NOMO-1 treated with dmso at 0.1 percent for 144 hours (cell line): ENCODE measurements at regions not wholly inside any gene's neighbourhood (a gene's known extent, or its start where the extent isn't known, plus 50 kb on each side); places are given as distances from the start of the nearest gene placed in this dataset.

Experiments used
- DNase-seq: peaks from one replicate; lab custom pipeline; 2025; ENCODE audit not compliant: unreplicated experiment; lab: John Stamatoyannopoulos, UW

DNA sequence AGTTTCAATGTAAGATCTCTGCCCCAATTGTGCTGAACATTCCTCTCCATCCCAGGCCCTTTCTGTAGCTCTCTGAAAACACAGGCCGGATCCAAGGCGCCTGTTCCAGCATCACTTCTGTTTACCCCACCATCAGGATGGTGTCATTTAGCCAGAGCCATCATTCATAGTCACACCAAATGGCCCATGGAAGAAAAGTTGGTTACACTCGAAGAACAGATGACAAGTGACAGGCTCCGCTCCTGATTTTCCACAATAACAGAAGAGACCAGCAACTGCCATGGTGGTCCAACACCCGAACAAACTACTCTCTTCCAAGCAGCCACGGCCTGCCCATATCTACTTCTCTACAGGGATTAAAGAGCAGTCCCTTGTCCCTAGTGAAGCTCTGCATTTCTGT, 59.9 kb upstream of the PROX1 start:
- DNase-seq = no peak

DNA sequence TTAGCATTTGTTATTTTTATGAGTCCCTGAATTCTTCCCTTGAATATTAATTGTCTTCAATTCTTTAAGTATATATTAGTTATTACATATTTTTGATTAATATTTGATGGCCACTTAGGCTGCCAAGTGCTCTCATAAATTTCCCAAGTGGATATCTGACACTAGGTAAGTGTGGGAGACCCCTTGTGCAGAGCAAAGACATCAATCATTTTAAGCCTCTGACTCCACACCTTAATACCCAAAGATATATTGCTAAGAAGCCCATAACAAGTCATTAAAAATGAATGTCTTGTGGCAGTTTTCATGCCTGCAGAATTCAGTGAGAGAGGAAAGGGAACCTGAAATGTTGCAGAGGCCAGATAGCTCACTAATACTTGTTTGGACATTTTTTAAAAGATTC, 58.4 kb upstream of the PROX1 start:
- no peak for DNase-seq

GRCh38 chr1:213931836-213932235, 55.9 kb upstream of the PROX1 start:
- no peak for DNase-seq

- no peak for DNase-seq
Measured at GRCh38 chr1:213933336-213933735, 54.4 kb upstream of the PROX1 start.

GRCh38 chr1:213934649-213935048, 53.1 kb upstream of the PROX1 start:
- DNase-seq = no peak

DNA sequence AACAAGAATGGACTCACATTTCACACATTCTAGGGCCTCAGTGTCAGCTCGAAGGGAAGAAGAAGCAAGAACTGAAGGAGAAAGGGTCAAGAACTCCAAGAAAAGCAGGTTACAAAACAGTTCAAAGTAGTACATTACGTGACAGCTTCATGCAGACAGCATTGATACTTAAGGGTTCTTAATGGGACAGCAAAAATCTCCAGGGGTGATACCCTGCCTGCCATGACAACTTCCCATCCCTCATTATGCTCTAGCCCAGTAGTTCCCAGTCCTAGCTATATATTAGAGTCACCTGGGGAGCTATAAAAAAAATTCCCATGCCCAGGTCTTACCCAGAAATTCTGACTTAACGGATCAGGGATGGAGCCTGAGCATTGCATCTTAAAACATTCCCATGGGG, 51.2 kb upstream of the PROX1 start:
- no peak for DNase-seq
